Activated CD8-positive, alpha-beta T cell treated with anti-CD3 and anti-CD28 coated beads for 36 hours (primary cell): ENCODE measurements at regions not wholly inside any gene's neighbourhood (a gene's known extent, or its start where the extent isn't known, plus 50 kb on each side); places are given as distances from the start of the nearest gene placed in this dataset.

Experiments used
- ATAC-seq: fragments of 200-7000 bp; cut with Tn5 transposase; one replicate; pipeline ENCODE4 v1.10.0; 2021; ENCODE audit warnings: mild to moderate bottlenecking, moderate library complexity
- CTCF ChIA-PET: fragments of 350-600 bp; sonication (Branson Sonifier 250); formaldehyde crosslinking; loops from one replicate; lab custom pipeline; 2021; ENCODE audit warnings: antibody characterized with exemption; lab: Charles Lee
- POLR2A ChIA-PET: fragments of 350-600 bp; sonication (Branson Sonifier 250); formaldehyde crosslinking; loops from one replicate; lab custom pipeline; 2021; ENCODE audit warnings: antibody characterized with exemption; lab: Charles Lee
- DNase-seq: peaks from one replicate; pipeline ENCODE4 v3.0.0-alpha.2; 2020
- H3K27ac Mint-ChIP-seq: one replicate; pipeline ENCODE4 v1.8.0; 2021; ENCODE audit warnings: mild to moderate bottlenecking, mixed read lengths
- H3K27me3 Mint-ChIP-seq: one replicate; pipeline ENCODE4 v1.8.0; 2021; ENCODE audit warnings: mixed read lengths
- H3K36me3 Mint-ChIP-seq: one replicate; pipeline ENCODE4 v1.8.0; 2021; ENCODE audit warnings: low read depth, mixed read lengths
- H3K4me1 Mint-ChIP-seq: one replicate; pipeline ENCODE4 v1.8.0; 2021; ENCODE audit warnings: low read depth, mixed read lengths
- H3K4me3 Mint-ChIP-seq: one replicate; pipeline ENCODE4 v1.8.0; 2021; ENCODE audit warnings: mild to moderate bottlenecking, moderate library complexity, mixed read lengths
- H3K9me3 Mint-ChIP-seq: one replicate; pipeline ENCODE4 v1.8.0; 2021; ENCODE audit warnings: mixed read lengths
- intact Hi-C: fragments of 100-400 bp; cut with micrococcal nuclease; formaldehyde crosslinking; loops from one replicate; pipeline ENCODE4 v1.10.0; 2022
- TF ChIP-seq, protein P1 (sequence below): fragments of 200-600 bp; IDR thresholded peaks from one replicate; pipeline ENCODE4 v1.8.0; 2022; ENCODE audit warnings: antibody characterized with exemption, mild to moderate bottlenecking

DNA sequence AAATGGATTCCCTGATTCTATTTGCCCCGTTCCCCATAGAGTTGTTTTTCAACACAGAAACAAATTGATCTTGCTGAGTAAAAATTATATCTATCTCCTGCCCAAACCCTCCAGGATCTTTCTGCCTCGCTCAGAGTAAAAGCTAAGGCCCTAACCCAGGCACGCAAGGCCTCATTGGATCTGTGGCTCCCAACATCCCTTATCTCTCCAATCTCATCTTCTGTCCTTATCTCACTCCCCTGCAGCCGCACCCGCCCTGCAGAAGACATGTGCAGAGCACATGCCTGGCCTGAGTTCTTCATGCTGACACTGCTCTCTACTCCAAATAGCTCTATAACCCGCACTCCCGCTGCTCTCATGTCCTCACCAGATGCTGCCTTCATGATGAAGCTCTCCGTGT lies 543.8 kb upstream of the ZFP42 start:
- no peaks in the 10 kb centered on the region for H3K27me3 Mint-ChIP-seq
- intact Hi-C loops = no loop called here
- ATAC-seq (no peak), DNase-seq (no peak)
- no peak overlapping the region for H3K4me3 Mint-ChIP-seq
- H3K9me3 Mint-ChIP-seq = peaks cover 11% of the 10 kb centered on the region
- no peak overlapping the region for H3K27ac Mint-ChIP-seq
- TF ChIP-seq, protein P1, sequence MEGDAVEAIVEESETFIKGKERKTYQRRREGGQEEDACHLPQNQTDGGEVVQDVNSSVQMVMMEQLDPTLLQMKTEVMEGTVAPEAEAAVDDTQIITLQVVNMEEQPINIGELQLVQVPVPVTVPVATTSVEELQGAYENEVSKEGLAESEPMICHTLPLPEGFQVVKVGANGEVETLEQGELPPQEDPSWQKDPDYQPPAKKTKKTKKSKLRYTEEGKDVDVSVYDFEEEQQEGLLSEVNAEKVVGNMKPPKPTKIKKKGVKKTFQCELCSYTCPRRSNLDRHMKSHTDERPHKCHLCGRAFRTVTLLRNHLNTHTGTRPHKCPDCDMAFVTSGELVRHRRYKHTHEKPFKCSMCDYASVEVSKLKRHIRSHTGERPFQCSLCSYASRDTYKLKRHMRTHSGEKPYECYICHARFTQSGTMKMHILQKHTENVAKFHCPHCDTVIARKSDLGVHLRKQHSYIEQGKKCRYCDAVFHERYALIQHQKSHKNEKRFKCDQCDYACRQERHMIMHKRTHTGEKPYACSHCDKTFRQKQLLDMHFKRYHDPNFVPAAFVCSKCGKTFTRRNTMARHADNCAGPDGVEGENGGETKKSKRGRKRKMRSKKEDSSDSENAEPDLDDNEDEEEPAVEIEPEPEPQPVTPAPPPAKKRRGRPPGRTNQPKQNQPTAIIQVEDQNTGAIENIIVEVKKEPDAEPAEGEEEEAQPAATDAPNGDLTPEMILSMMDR = no peak
- H3K4me1 Mint-ChIP-seq = no peaks in the 10 kb centered on the region
- CTCF ChIA-PET = no interaction called here
- no peaks in the 10 kb centered on the region for H3K36me3 Mint-ChIP-seq
- POLR2A ChIA-PET = no interaction called here

DNA sequence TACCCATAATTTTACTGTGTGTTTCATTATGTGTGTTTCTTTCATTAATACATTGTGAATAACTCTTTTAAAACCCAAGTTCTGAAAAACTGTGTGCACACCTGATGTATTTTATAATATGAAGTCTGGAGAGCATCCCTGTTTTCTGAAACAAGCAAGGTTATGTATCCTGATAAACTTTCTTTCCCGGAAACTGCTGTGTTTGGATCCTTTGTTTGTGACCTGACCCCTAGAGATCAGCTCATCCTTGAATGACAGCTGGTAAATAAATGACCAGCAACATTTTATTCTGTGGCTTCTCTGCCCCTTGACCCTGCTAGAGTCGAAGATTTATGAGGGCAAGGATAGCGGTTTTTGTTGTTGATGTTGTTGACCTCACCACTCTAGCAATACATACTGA lies 535.6 kb upstream of the ZFP42 start:
- no peak for DNase-seq
- Mint-ChIP-seq H3K27me3 (no peaks in the 10 kb centered on the region), H3K9me3 (peaks cover 21% of the 10 kb centered on the region), H3K4me1 (no peaks in the 10 kb centered on the region), H3K36me3 (no peaks in the 10 kb centered on the region), H3K27ac (no peak overlapping the region), H3K4me3 (no peak overlapping the region)
- no peak for ATAC-seq
- intact Hi-C loops = no loop called here
- ChIA-PET CTCF (no interaction called here), POLR2A (no interaction called here)
- TF ChIP-seq, protein P1 = no peak

DNA sequence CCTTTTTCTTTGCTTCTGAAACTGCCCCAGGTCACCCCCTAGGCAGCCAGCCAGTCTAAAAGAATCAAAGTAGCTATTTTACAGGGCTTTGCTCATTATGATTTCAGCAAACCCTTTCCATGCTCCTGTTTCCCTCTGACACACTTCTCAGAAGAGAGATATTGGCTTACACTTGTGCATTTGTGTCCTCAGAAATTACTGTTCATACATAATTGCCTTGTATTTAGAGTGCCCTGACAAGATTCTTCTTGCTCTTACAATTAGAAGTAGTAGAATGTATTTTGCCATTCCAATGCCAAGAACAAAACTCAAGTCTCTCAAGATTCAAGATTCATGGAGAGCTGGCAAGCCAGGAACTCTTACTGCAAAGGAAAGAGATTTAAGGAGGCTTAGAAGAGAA lies 531.0 kb upstream of the ZFP42 start:
- intact Hi-C loops = no loop called here
- H3K4me1 Mint-ChIP-seq = no peaks in the 10 kb centered on the region
- H3K4me3 Mint-ChIP-seq = no peak overlapping the region
- peaks cover 15% of the 10 kb centered on the region for H3K9me3 Mint-ChIP-seq
- TF ChIP-seq, protein P1 = no peak
- DNase-seq = no peak
- ATAC-seq = no peak
- ChIA-PET CTCF (no interaction called here), POLR2A (no interaction called here)
- H3K36me3 Mint-ChIP-seq = no peaks in the 10 kb centered on the region
- no peak overlapping the region for H3K27ac Mint-ChIP-seq
- no peaks in the 10 kb centered on the region for H3K27me3 Mint-ChIP-seq

DNA sequence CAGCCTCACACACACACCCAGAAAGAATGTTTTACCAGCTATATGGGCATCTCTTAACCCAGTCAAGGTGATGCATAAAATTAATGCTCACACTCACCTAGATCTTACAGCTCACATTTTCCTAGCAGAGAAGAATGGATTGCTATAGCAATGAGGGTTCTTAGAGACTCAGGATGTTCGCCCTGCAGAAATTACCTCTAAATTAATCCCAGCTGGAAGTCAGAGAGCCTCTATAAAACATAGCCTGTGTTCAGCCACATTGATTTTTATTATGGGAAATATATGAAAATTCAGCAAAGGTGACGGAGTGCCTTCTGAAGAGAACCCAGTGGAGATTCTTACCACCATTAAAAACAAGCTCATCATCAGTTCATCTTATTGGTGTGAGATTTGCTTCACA lies 528.3 kb upstream of the ZFP42 start:
- ATAC-seq = no peak
- Mint-ChIP-seq H3K4me3 (no peak overlapping the region), H3K36me3 (no peaks in the 10 kb centered on the region), H3K4me1 (no peaks in the 10 kb centered on the region), H3K9me3 (peaks cover 10% of the 10 kb centered on the region), H3K27me3 (no peaks in the 10 kb centered on the region), H3K27ac (no peak overlapping the region)
- POLR2A ChIA-PET = no interaction called here
- intact Hi-C loops = no loop called here
- TF ChIP-seq, protein P1 = no peak
- no peak for DNase-seq
- CTCF ChIA-PET = no interaction called here

DNA sequence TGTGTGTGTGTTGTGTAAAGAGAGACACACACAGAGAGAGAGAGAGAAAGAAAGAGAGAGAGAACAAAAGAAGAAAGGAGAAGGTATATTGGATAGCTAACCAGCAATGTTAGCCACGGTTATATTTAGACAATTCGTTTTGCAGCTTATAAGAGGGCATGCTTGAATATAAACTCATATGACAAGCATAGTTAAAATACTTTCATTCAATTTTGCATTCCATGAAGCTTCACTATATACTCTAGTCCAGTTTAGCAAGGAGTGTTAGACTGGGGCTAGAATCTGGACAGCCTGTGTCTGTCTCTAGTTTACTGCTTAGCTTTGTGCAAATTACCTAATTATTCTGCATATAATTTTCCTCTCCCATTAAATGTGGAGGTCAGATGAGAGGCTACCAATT lies 525.9 kb upstream of the ZFP42 start:
- POLR2A ChIA-PET = no interaction called here
- Mint-ChIP-seq H3K4me1 (no peaks in the 10 kb centered on the region), H3K36me3 (no peaks in the 10 kb centered on the region), H3K9me3 (peaks cover 9% of the 10 kb centered on the region), H3K4me3 (no peak overlapping the region), H3K27ac (no peak overlapping the region), H3K27me3 (no peaks in the 10 kb centered on the region)
- ATAC-seq = no peak
- TF ChIP-seq, protein P1 = no peak
- DNase-seq = no peak
- CTCF ChIA-PET = no interaction called here
- intact Hi-C loops = no loop called here
